ENCODE measurements at regions not wholly inside any gene's neighbourhood (a gene's known extent, or its start where the extent isn't known, plus 50 kb on each side); places are given as distances from the start of the nearest gene placed in this dataset.

GRCh38 chr4:138095378-138095777, 146.8 kb downstream of the SLC7A11 start:
- ATAC-seq = no peak
- H3K36me3 ChIP-seq (ENCODE audit: control insufficient read depth, insufficient read depth, low read length) = no peaks in the 10 kb centered on the region
- intact Hi-C loops (cut with micrococcal nuclease; ENCODE audit: unreplicated experiment) (loop anchor here (10.0 kb wide), 1 partner anchor 589 kb away; no protein-coding TSS in a partner anchor), in situ Hi-C loops (cut with HindIII; ENCODE audit: low pct_unique_long_range_greater_than_20kb, low sequenced_read_pairs) (no loop called here)
- H3K4me3 ChIP-seq (ENCODE audit: low read depth in 2 of 2, low read length in 2 of 2) = no peak overlapping the region
- POLR2A ChIA-PET = no interaction called here
- BruUV-seq (replicated peaks) = no TSS peak
- no peaks in the 10 kb centered on the region for H3K27me3 ChIP-seq (ENCODE audit: control insufficient read depth, insufficient read depth, low read length)
- no peaks in the 10 kb centered on the region for H3K4me1 ChIP-seq (ENCODE audit: control insufficient read depth, insufficient read depth, low read length)
- no peak for DNase-seq (ENCODE audit: low read depth, low spot score)
- no peaks in the 10 kb centered on the region for H3K9me3 ChIP-seq (ENCODE audit: control insufficient read depth, insufficient read depth, low read depth, low read length)
- no peak overlapping the region for H3K27ac ChIP-seq (ENCODE audit: low read length)
- TF ChIP-seq CTCF (IDR thresholded peaks at IDR 0.05) = no peak
- TF ChIP-seq SIN3A (IDR thresholded peaks at IDR 0.05; ENCODE audit: borderline replicate concordance, insufficient read depth, low read depth, low read length) = no peak
- no peak for TF ChIP-seq REST (IDR thresholded peaks at IDR 0.05; ENCODE audit: insufficient read depth in 1 of 2, low read depth in 2 of 2, low read length in 1 of 2)
- no peak for TF ChIP-seq POLR2AphosphoS5 (IDR thresholded peaks at IDR 0.05; ENCODE audit: low read depth, low read length)
- no peak for TF ChIP-seq TCF7L2 (IDR thresholded peaks at IDR 0.05; ENCODE audit: low read depth, low read length)
- CTCF ChIA-PET = no interaction called here

GRCh38 chr4:138092060-138092459, 150.1 kb downstream of the SLC7A11 start:
- Histone ChIP-seq H3K36me3 (ENCODE audit: control insufficient read depth, insufficient read depth, low read length) (no peaks in the 10 kb centered on the region), H3K4me1 (ENCODE audit: control insufficient read depth, insufficient read depth, low read length) (no peaks in the 10 kb centered on the region), H3K27ac (ENCODE audit: low read length) (no peak overlapping the region), H3K27me3 (ENCODE audit: control insufficient read depth, insufficient read depth, low read length) (no peaks in the 10 kb centered on the region), H3K4me3 (ENCODE audit: low read depth in 2 of 2, low read length in 2 of 2) (no peak overlapping the region), H3K9me3 (ENCODE audit: control insufficient read depth, insufficient read depth, low read depth, low read length) (no peaks in the 10 kb centered on the region)
- DNase-seq (ENCODE audit: low read depth, low spot score) (no peak), ATAC-seq (no peak)
- TF ChIP-seq CTCF (IDR thresholded peaks at IDR 0.05) = no peak
- TF ChIP-seq SIN3A (IDR thresholded peaks at IDR 0.05; ENCODE audit: borderline replicate concordance, insufficient read depth, low read depth, low read length) = no peak
- TF ChIP-seq TCF7L2 (IDR thresholded peaks at IDR 0.05; ENCODE audit: low read depth, low read length) = no peak
- no peak for TF ChIP-seq POLR2AphosphoS5 (IDR thresholded peaks at IDR 0.05; ENCODE audit: low read depth, low read length)
- no peak for TF ChIP-seq REST (IDR thresholded peaks at IDR 0.05; ENCODE audit: insufficient read depth in 1 of 2, low read depth in 2 of 2, low read length in 1 of 2)
- ChIA-PET POLR2A (no interaction called here), CTCF (no interaction called here)
- intact Hi-C loops (cut with micrococcal nuclease; ENCODE audit: unreplicated experiment) = loop anchor here (5.0 to 10.0 kb wide), 2 partner anchors 55 to 593 kb away; no protein-coding TSS in a partner anchor
- in situ Hi-C loops (cut with HindIII; ENCODE audit: low pct_unique_long_range_greater_than_20kb, low sequenced_read_pairs) = no loop called here
- no TSS peak for BruUV-seq (replicated peaks)

All from Panc1 (cell line).